Activated CD8-positive, alpha-beta T cell treated with anti-CD3 and anti-CD28 coated beads for 36 hours (primary cell): ENCODE measurements at regions not wholly inside any gene's neighbourhood (a gene's known extent, or its start where the extent isn't known, plus 50 kb on each side); places are given as distances from the start of the nearest gene placed in this dataset.
"Not testable (repeated sequence)": the region's sequence is repeated elsewhere in the genome, so short reads cannot be mapped to it uniquely, and the experiment has no call there.

Source experiments
- ATAC-seq: fragments of 200-7000 bp; cut with Tn5 transposase; one replicate; pipeline ENCODE4 v1.10.0; 2021; ENCODE audit warnings: mild to moderate bottlenecking, moderate library complexity
- CTCF ChIA-PET: fragments of 350-600 bp; sonication (Branson Sonifier 250); formaldehyde crosslinking; loops from one replicate; lab custom pipeline; 2021; ENCODE audit warnings: antibody characterized with exemption; lab: Charles Lee
- POLR2A ChIA-PET: fragments of 350-600 bp; sonication (Branson Sonifier 250); formaldehyde crosslinking; loops from one replicate; lab custom pipeline; 2021; ENCODE audit warnings: antibody characterized with exemption; lab: Charles Lee
- DNase-seq: peaks from one replicate; pipeline ENCODE4 v3.0.0-alpha.2; 2020
- H3K27ac Mint-ChIP-seq: one replicate; pipeline ENCODE4 v1.8.0; 2021; ENCODE audit warnings: mild to moderate bottlenecking, mixed read lengths
- H3K27me3 Mint-ChIP-seq: one replicate; pipeline ENCODE4 v1.8.0; 2021; ENCODE audit warnings: mixed read lengths
- H3K36me3 Mint-ChIP-seq: one replicate; pipeline ENCODE4 v1.8.0; 2021; ENCODE audit warnings: low read depth, mixed read lengths
- H3K4me1 Mint-ChIP-seq: one replicate; pipeline ENCODE4 v1.8.0; 2021; ENCODE audit warnings: low read depth, mixed read lengths
- H3K4me3 Mint-ChIP-seq: one replicate; pipeline ENCODE4 v1.8.0; 2021; ENCODE audit warnings: mild to moderate bottlenecking, moderate library complexity, mixed read lengths
- H3K9me3 Mint-ChIP-seq: one replicate; pipeline ENCODE4 v1.8.0; 2021; ENCODE audit warnings: mixed read lengths
- CTCF ChIP-seq: fragments of 200-600 bp; IDR thresholded peaks from one replicate; pipeline ENCODE4 v1.8.0; 2022; ENCODE audit warnings: antibody characterized with exemption, mild to moderate bottlenecking
- intact Hi-C: fragments of 100-400 bp; cut with micrococcal nuclease; formaldehyde crosslinking; loops from one replicate; pipeline ENCODE4 v1.10.0; 2022

- CTCF ChIA-PET = no interaction called here
- intact Hi-C loops = no loop called here
- POLR2A ChIA-PET = no interaction called here
- H3K27me3 Mint-ChIP-seq = peaks cover 4% of the 10 kb centered on the region
- ATAC-seq (no peak), DNase-seq (no peak)
- no peaks in the 10 kb centered on the region for H3K4me1 Mint-ChIP-seq
- H3K9me3 Mint-ChIP-seq = no peaks in the 10 kb centered on the region
- H3K36me3 Mint-ChIP-seq = no peaks in the 10 kb centered on the region
- H3K27ac Mint-ChIP-seq = no peak overlapping the region
- no peak for TF ChIP-seq CTCF
- no peak overlapping the region for H3K4me3 Mint-ChIP-seq
Observed at GRCh38 chr2:145407-145806, 99.1 kb upstream of the FAM110C start.

GRCh38 chr2:141611-142010 is 95.3 kb upstream of the FAM110C start:
- H3K27me3 Mint-ChIP-seq = peaks cover 5% of the 10 kb centered on the region
- intact Hi-C loops = no loop called here
- ChIA-PET POLR2A (no interaction called here), CTCF (interaction anchor here (1.1 to 3.6 kb wide), 3 partner anchors 18 to 122 kb away, joined by 3 to 15 read pairs (median 4); no protein-coding TSS in a partner anchor)
- H3K9me3 Mint-ChIP-seq = no peaks in the 10 kb centered on the region
- no peak for ATAC-seq
- no peak for TF ChIP-seq CTCF
- DNase-seq = no peak
- no peak overlapping the region for H3K27ac Mint-ChIP-seq
- no peaks in the 10 kb centered on the region for H3K4me1 Mint-ChIP-seq
- H3K36me3 Mint-ChIP-seq = no peaks in the 10 kb centered on the region
- H3K4me3 Mint-ChIP-seq = no peak overlapping the region

GRCh38 chr2:136666-137065 is 90.4 kb upstream of the FAM110C start:
- TF ChIP-seq CTCF = no peak
- Mint-ChIP-seq H3K27ac (no peak overlapping the region), H3K4me3 (no peak overlapping the region), H3K4me1 (no peaks in the 10 kb centered on the region), H3K9me3 (no peaks in the 10 kb centered on the region), H3K36me3 (no peaks in the 10 kb centered on the region), H3K27me3 (peaks cover 14% of the 10 kb centered on the region)
- CTCF ChIA-PET = no interaction called here
- intact Hi-C loops = no loop called here
- no peak for DNase-seq
- POLR2A ChIA-PET = no interaction called here
- no peak for ATAC-seq

GRCh38 chr2:133675-134593 is 87.6 kb upstream of the FAM110C start:
- intact Hi-C loops = no loop called here
- Mint-ChIP-seq H3K4me1 (no peaks in the 10 kb centered on the region), H3K27ac (no peak overlapping the region), H3K9me3 (no peaks in the 10 kb centered on the region), H3K36me3 (no peaks in the 10 kb centered on the region), H3K4me3 (no peak overlapping the region), H3K27me3 (peaks cover 22% of the 10 kb centered on the region)
- ChIA-PET POLR2A (no interaction called here), CTCF (no interaction called here)
- no peak for TF ChIP-seq CTCF
- DNase-seq (no peak), ATAC-seq (no peak)

- H3K36me3 Mint-ChIP-seq, CTCF ChIA-PET, POLR2A ChIA-PET, DNase-seq, intact Hi-C loops, H3K27ac Mint-ChIP-seq, H3K9me3 Mint-ChIP-seq, H3K4me3 Mint-ChIP-seq, H3K4me1 Mint-ChIP-seq, ATAC-seq: not testable (repeated sequence)
- H3K27me3 Mint-ChIP-seq = peaks cover 14% of the 10 kb centered on the region
Observed at GRCh38 chr2:126769-127168, 80.5 kb upstream of the FAM110C start.
